ENCODE measurements at regions not wholly inside any gene's neighbourhood (a gene's known extent, or its start where the extent isn't known, plus 50 kb on each side); places are given as distances from the start of the nearest gene placed in this dataset.
"Not testable (repeated sequence)": the region's sequence is repeated elsewhere in the genome, so short reads cannot be mapped to it uniquely, and the experiment has no call there.

GRCh38 chr5:28313953-28314352, 1275.6 kb upstream of the CDH9 start:
- DNase-seq = no peak

GRCh38 chr5:28313321-28313951, 1275.0 kb upstream of the CDH9 start:
- DNase-seq = no peak

- no peak for DNase-seq
Observed at GRCh38 chr5:28310696-28311095, 1272.3 kb upstream of the CDH9 start.

- no peak for DNase-seq
Observed at GRCh38 chr5:28305891-28306290, 1267.5 kb upstream of the CDH9 start.

GRCh38 chr5:28301712-28302111, 1263.3 kb upstream of the CDH9 start:
- DNase-seq = no peak

- no peak for DNase-seq
Observed at GRCh38 chr5:28296254-28297013, 1258.0 kb upstream of the CDH9 start.

- DNase-seq = not testable (repeated sequence)
Observed at GRCh38 chr5:28287021-28287420, 1248.6 kb upstream of the CDH9 start.

- DNase-seq = no peak
Observed at GRCh38 chr5:28286566-28286965, 1248.2 kb upstream of the CDH9 start.

- no peak for DNase-seq
Observed at GRCh38 chr5:28284788-28285187, 1246.4 kb upstream of the CDH9 start.

GRCh38 chr5:28281351-28281750, 1243.0 kb upstream of the CDH9 start:
- no peak for DNase-seq

GRCh38 chr5:28275931-28276330, 1237.5 kb upstream of the CDH9 start:
- no peak for DNase-seq

GRCh38 chr5:28269978-28270377, 1231.6 kb upstream of the CDH9 start:
- no peak for DNase-seq

- DNase-seq = no peak
Observed at GRCh38 chr5:28265877-28266276, 1227.5 kb upstream of the CDH9 start.

- DNase-seq = no peak
Observed at GRCh38 chr5:28254846-28255245, 1216.5 kb upstream of the CDH9 start.

- DNase-seq = no peak
Observed at GRCh38 chr5:28253431-28253830, 1215.0 kb upstream of the CDH9 start.

- no peak for DNase-seq
Observed at GRCh38 chr5:28249771-28250415, 1211.5 kb upstream of the CDH9 start.

- DNase-seq = no peak
Observed at GRCh38 chr5:28234356-28234968, 1196.1 kb upstream of the CDH9 start.

- no peak for DNase-seq
Observed at GRCh38 chr5:28226407-28226806, 1188.0 kb upstream of the CDH9 start.

GRCh38 chr5:28219539-28219938, 1181.2 kb upstream of the CDH9 start:
- no peak for DNase-seq

- DNase-seq = no peak
Observed at GRCh38 chr5:28217695-28218094, 1179.3 kb upstream of the CDH9 start.

GRCh38 chr5:28216939-28217360, 1178.6 kb upstream of the CDH9 start:
- peak; percentile 7 for DNase-seq

- no peak for DNase-seq
Observed at GRCh38 chr5:28215091-28215490, 1176.7 kb upstream of the CDH9 start.

GRCh38 chr5:28214292-28214691, 1175.9 kb upstream of the CDH9 start:
- DNase-seq = no peak

GRCh38 chr5:28208356-28208755, 1170.0 kb upstream of the CDH9 start:
- DNase-seq = no peak
